ENCODE measurements at regions not wholly inside any gene's neighbourhood (a gene's known extent, or its start where the extent isn't known, plus 50 kb on each side); places are given as distances from the start of the nearest gene placed in this dataset.

DNA sequence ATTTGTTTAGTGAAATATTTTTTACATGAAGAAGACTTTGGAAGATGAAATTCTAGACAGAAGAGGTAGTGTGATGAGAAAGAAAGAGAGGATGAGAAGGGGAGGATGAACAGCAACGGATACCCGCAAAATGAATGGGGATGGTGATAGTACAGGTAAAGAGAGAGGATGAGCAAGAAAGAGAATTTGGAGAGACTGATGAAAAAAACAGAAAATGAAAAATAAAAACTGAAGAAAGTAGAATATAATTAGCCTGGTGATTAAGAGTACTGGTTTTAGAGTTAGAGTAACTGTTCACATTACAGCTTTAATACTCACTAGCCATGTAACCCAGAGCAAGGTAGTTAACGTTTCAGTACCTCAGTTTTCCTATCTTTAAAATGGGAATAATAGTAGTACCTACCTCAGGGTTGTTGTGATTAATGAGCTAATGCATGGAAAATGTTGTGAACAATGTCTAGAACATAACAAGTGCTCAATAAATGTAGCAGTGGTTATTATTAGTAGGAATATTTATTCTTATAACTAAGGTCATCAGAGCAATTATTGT is 54.9 kb upstream of the ANTXR2 start:
- H3K36me3 ChIP-seq: no peaks in the 10 kb centered on the region
- DNase-seq: no peak
- H3K9me3 ChIP-seq: no peaks in the 10 kb centered on the region
- no peak overlapping the region for H3K27ac ChIP-seq
- no peaks in the 10 kb centered on the region for H3K27me3 ChIP-seq
- intact Hi-C loops (cut with DNase I; ENCODE audit: low total_unique reads): no loop called here
- no peaks in the 10 kb centered on the region for H3K4me1 ChIP-seq
- TF ChIP-seq, protein P1, sequence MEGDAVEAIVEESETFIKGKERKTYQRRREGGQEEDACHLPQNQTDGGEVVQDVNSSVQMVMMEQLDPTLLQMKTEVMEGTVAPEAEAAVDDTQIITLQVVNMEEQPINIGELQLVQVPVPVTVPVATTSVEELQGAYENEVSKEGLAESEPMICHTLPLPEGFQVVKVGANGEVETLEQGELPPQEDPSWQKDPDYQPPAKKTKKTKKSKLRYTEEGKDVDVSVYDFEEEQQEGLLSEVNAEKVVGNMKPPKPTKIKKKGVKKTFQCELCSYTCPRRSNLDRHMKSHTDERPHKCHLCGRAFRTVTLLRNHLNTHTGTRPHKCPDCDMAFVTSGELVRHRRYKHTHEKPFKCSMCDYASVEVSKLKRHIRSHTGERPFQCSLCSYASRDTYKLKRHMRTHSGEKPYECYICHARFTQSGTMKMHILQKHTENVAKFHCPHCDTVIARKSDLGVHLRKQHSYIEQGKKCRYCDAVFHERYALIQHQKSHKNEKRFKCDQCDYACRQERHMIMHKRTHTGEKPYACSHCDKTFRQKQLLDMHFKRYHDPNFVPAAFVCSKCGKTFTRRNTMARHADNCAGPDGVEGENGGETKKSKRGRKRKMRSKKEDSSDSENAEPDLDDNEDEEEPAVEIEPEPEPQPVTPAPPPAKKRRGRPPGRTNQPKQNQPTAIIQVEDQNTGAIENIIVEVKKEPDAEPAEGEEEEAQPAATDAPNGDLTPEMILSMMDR (IDR thresholded peaks at IDR 0.05): no peak
- no peak overlapping the region for H3K4me3 ChIP-seq

DNA sequence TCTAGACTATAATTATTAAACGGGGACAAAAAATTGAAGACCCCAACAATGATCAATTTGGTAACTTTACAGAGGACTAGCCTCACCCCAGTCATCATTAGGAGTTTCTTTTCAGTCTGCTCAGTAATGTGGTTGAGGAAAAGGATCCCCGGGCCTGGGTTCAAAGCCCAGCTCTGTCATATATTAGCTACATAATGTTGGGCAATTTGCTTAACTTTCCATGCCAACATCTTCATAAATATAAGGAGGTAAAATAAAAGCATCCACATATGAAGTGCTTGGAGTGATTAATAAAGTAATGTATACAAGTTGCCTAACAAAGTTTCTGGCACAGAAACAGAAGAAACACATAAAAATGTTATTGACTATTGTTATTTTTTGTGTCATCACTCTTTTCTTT is 53.4 kb upstream of the ANTXR2 start:
- H3K27me3 ChIP-seq: no peaks in the 10 kb centered on the region
- intact Hi-C loops (cut with DNase I; ENCODE audit: low total_unique reads): no loop called here
- TF ChIP-seq, protein P1 (IDR thresholded peaks at IDR 0.05): no peak
- no peak for TF ChIP-seq POLR2A (IDR thresholded peaks at IDR 0.05)
- H3K4me1 ChIP-seq: no peaks in the 10 kb centered on the region
- H3K27ac ChIP-seq: no peak overlapping the region
- H3K9me3 ChIP-seq: no peaks in the 10 kb centered on the region
- no peak for DNase-seq
- H3K4me3 ChIP-seq: no peak overlapping the region
- H3K36me3 ChIP-seq: no peaks in the 10 kb centered on the region

DNA sequence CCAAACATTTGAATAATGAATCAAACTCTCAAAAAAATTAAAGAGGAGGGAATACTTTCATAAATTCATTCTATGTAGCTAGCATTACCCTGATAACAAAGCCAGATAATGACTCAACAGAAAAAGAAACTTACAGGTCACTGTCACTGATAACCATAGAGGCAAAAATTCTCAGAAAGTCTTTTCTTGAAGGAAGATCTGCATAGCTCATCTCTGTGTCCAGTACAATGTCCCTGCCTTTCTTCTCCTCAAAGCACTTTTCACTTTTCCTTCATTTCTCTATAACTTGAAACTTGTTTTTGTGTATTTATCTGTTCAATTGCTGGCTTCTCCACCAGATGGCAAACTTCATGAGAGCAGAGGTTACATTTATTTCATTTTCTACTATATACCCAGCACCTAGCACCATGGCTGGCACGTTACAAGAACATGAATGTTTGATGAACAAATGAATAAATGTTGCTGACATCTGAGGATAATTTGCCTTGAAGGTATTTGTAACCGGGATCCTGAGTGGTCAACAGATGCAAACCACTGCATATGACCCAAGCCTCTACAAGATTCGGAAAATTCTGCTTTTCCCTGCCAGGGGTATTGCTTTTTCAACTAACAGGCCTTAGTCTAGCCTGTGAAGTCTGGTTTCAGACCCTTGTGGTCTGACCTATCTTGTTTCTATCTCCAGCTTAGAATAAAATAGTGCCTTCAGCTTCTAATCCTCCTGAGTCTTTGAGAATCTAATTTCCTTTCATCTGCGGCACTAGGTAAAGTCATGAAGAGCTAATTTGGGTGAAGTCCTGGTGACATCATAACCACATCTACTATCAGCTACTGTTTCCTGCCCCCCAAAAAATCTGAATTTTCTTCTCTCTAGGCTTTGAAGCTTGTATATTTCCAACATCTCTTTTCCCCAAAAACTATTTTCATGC is 52.5 kb upstream of the ANTXR2 start:
- intact Hi-C loops (cut with DNase I; ENCODE audit: low total_unique reads): no loop called here
- Histone ChIP-seq H3K4me3 (no peak overlapping the region), H3K36me3 (no peaks in the 10 kb centered on the region), H3K9me3 (no peaks in the 10 kb centered on the region), H3K4me1 (no peaks in the 10 kb centered on the region), H3K27me3 (no peaks in the 10 kb centered on the region), H3K27ac (no peak overlapping the region)
- TF ChIP-seq, protein P1 (IDR thresholded peaks at IDR 0.05): peak; percentile 27 to 44 (median 36)
- no peak for TF ChIP-seq POLR2A (IDR thresholded peaks at IDR 0.05)
- no peak for DNase-seq

DNA sequence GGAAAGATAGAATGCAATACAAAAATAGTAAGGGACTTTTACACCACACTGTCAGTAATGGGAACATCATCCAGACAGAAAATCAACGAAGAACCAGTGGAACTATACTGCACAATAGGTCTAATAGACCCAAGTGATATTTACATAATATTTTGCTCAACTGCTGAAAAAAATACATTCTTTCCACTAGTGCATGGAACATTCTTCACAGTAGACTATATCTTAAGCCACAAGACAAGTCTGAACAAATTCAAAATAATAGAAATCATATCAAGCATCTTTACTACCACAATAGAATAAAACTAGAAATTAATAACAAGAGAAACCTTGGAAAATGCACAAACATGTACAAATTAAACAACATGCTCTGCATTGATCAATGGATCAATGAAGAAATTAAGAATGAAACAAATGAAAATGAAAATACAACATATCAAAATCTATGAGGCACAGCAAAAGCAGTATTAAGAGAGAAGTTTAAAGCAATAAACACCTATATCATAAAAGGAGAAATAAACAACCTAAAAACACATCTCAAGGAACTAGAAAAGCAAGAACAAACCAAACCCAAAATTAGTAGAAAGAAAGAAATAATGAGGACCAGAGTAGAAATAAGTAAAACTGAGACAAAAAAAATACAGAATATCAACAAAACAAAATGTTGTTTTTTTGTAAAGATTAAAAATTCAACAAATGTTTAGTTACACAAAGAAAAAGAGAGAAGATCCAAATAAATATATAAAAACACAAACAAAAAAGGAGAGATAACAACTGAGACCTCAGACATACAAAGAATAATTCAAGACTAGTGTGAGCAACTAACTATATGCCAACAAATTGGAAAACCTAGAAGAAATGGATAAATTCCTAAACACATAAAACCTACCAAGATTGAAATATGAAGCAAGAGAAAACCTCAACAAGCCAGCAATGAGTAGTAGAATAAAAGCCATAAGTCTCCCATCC is 51.5 kb upstream of the ANTXR2 start:
- TF ChIP-seq POLR2A (IDR thresholded peaks at IDR 0.05): no peak
- TF ChIP-seq, protein P1 (IDR thresholded peaks at IDR 0.05): no peak
- Histone ChIP-seq H3K27me3 (no peaks in the 10 kb centered on the region), H3K9me3 (no peaks in the 10 kb centered on the region), H3K4me1 (no peaks in the 10 kb centered on the region), H3K4me3 (no peak overlapping the region), H3K27ac (no peak overlapping the region), H3K36me3 (no peaks in the 10 kb centered on the region)
- no peak for DNase-seq
- intact Hi-C loops (cut with DNase I; ENCODE audit: low total_unique reads): no loop called here
